ENCODE measurements at regions not wholly inside any gene's neighbourhood (a gene's known extent, or its start where the extent isn't known, plus 50 kb on each side); places are given as distances from the start of the nearest gene placed in this dataset.
"Not testable (repeated sequence)": the region's sequence is repeated elsewhere in the genome, so short reads cannot be mapped to it uniquely, and the experiment has no call there.

DNA sequence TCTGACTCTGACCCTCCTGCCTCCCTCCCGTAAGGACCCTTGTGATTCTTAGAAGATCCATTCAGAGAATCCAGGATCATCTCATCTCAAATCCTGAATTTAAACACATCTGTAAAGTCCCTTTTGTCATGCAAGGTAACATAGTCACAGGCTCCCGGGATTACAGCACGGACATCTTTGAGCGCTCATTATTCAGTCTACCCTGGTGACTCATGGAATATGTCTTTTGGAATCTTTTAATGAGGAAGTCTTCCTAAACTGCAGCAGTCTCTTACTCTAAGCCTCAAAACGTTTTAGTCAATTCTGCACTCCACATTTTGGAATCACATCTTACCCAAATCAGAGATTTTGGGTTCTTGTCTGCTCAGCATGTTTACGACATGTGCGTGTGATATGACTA lies 198.5 kb upstream of the IRF2BP2 start:
- H3K4me1 ChIP-seq; H3K36me3 ChIP-seq; DNase-seq; H3K4me3 ChIP-seq; H3K9me3 ChIP-seq; intact Hi-C loops (cut with DNase I; ENCODE audit: low total_unique reads); H3K27ac ChIP-seq; H3K27me3 ChIP-seq: not testable (repeated sequence)

GRCh38 chr1:234807705-234808104 lies 197.7 kb upstream of the IRF2BP2 start:
- H3K27ac ChIP-seq; H3K4me3 ChIP-seq; DNase-seq; H3K27me3 ChIP-seq; H3K9me3 ChIP-seq; intact Hi-C loops (cut with DNase I; ENCODE audit: low total_unique reads); H3K36me3 ChIP-seq; H3K4me1 ChIP-seq: not testable (repeated sequence)

DNA sequence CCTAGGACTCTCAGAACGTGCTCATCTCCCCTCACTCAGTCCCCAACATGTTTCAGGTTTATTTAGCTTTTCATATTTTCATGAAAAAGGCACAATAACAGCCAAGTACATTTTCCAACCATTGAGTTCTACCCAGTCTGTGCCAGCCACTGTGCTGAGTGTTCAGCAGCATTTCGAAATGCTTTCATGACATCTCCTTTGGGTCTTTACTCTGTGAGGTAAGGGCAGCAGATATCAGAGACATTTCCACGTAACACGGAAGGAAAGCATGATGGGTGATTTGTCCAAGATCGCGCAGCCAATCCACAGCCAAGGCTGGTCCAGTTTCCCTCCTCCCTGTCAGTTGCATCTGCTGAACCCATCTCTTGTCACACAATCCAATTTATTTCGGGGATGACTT lies 192.6 kb upstream of the IRF2BP2 start:
- H3K9me3 ChIP-seq; H3K27me3 ChIP-seq; H3K36me3 ChIP-seq; intact Hi-C loops (cut with DNase I; ENCODE audit: low total_unique reads); H3K4me3 ChIP-seq; H3K27ac ChIP-seq; DNase-seq; H3K4me1 ChIP-seq: not testable (repeated sequence)

DNA sequence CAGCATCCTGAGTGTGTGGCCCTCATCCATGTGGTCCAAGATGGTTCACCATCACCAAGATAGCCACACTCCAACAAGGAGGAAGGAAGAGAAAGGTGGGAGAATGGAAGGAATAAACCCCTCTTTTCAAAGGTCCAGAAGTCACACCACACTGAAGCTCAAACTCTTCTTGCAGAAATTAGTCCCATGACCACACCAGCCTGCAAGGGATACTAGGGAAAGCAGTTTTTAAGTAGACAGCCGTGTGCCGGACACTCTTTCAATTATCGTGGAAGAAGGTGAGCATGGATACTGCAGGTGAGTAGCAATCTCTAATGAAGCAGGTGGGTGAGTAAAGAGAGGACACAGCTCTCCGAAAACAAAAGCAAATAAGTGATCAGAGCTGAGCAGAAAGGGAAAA lies 191.7 kb upstream of the IRF2BP2 start:
- H3K36me3 ChIP-seq; H3K27me3 ChIP-seq; intact Hi-C loops (cut with DNase I; ENCODE audit: low total_unique reads); H3K9me3 ChIP-seq; H3K4me3 ChIP-seq; DNase-seq; H3K27ac ChIP-seq; H3K4me1 ChIP-seq: not testable (repeated sequence)

DNA sequence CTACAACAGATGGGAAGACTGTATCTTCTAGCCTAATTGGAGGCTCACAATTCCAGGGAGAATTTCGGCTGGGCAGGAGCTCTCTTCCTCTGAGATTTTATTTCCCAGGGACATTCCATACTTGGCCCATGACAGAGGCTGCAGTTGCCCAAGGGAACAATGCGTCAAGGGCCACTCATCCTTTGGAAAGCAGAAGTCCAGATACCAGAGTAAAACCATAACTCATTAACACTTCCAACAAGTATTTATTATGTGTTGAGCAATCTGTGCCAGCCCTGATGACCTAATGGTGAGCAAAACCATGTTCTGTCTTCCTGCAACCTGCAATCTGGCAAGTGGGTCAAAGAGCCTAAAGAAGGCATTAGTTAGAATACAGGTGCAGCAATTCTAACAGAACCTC lies 191.2 kb upstream of the IRF2BP2 start:
- H3K9me3 ChIP-seq; H3K27ac ChIP-seq; H3K4me1 ChIP-seq; intact Hi-C loops (cut with DNase I; ENCODE audit: low total_unique reads); DNase-seq; H3K4me3 ChIP-seq; H3K36me3 ChIP-seq; H3K27me3 ChIP-seq: not testable (repeated sequence)

DNA sequence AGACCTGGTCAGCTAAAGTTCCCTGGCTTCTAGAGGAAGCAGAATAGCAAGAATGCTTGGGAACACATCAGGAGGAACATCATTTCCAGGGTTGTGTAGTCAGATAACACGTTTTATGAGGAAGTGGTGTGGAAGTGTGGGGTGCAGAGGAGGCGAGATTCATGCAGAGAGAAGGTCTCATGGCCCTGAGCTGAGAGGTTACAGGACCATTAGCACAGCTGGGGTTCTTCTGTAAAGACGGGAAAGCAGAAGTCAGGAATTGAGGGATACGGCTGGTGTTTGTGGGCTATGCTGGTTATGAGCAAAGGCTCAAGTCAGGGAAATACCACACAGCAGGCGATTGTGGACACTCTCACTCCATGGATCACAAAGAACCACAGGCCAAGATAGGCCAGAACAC lies 190.6 kb upstream of the IRF2BP2 start:
- H3K36me3 ChIP-seq; H3K9me3 ChIP-seq; DNase-seq; H3K27me3 ChIP-seq; H3K27ac ChIP-seq; intact Hi-C loops (cut with DNase I; ENCODE audit: low total_unique reads); H3K4me3 ChIP-seq; H3K4me1 ChIP-seq: not testable (repeated sequence)

GRCh38 chr1:234799021-234799689 lies 189.2 kb upstream of the IRF2BP2 start:
- H3K27me3 ChIP-seq; H3K4me1 ChIP-seq; H3K27ac ChIP-seq; intact Hi-C loops (cut with DNase I; ENCODE audit: low total_unique reads); DNase-seq; H3K9me3 ChIP-seq; H3K4me3 ChIP-seq; H3K36me3 ChIP-seq: not testable (repeated sequence)

- intact Hi-C loops (cut with DNase I; ENCODE audit: low total_unique reads); H3K27ac ChIP-seq; H3K4me1 ChIP-seq; H3K4me3 ChIP-seq; H3K27me3 ChIP-seq; DNase-seq; H3K9me3 ChIP-seq; H3K36me3 ChIP-seq: not testable (repeated sequence)
These were observed 187.2 kb upstream of the IRF2BP2 start for GRCh38 chr1:234797216-234797615.

GRCh38 chr1:234796438-234796792 lies 186.4 kb upstream of the IRF2BP2 start:
- H3K4me3 ChIP-seq; intact Hi-C loops (cut with DNase I; ENCODE audit: low total_unique reads); H3K4me1 ChIP-seq; H3K27me3 ChIP-seq; H3K9me3 ChIP-seq; H3K27ac ChIP-seq; H3K36me3 ChIP-seq; DNase-seq: not testable (repeated sequence)

GRCh38 chr1:234795711-234796437 lies 185.9 kb upstream of the IRF2BP2 start:
- intact Hi-C loops (cut with DNase I; ENCODE audit: low total_unique reads); H3K36me3 ChIP-seq; H3K27ac ChIP-seq; H3K4me3 ChIP-seq; H3K27me3 ChIP-seq; H3K4me1 ChIP-seq; H3K9me3 ChIP-seq; DNase-seq: not testable (repeated sequence)

DNA sequence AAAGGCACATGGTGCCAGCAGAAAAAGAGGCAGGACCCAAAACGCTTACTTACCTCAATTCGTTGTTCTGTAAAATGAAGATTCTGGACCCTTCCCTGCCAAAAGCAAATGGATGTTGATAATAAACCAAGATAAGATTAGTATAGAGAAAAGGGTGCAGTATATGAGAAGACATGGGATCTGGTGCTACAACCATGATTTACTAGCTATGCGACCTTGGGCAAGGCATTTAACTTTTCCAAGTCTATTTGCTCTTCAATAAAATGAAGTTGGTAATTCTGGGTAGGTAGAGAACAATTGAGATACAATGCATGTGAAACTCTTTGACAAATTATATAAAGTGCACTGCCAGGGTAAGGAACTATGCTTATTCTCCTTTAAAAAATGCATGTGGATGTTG lies 185.0 kb upstream of the IRF2BP2 start:
- H3K9me3 ChIP-seq; H3K36me3 ChIP-seq; intact Hi-C loops (cut with DNase I; ENCODE audit: low total_unique reads); H3K27ac ChIP-seq; H3K27me3 ChIP-seq; DNase-seq; H3K4me1 ChIP-seq; H3K4me3 ChIP-seq: not testable (repeated sequence)

- H3K27ac ChIP-seq; H3K4me3 ChIP-seq; H3K36me3 ChIP-seq; H3K27me3 ChIP-seq; H3K9me3 ChIP-seq; intact Hi-C loops (cut with DNase I; ENCODE audit: low total_unique reads); DNase-seq; H3K4me1 ChIP-seq: not testable (repeated sequence)
These were observed 184.5 kb upstream of the IRF2BP2 start for GRCh38 chr1:234794452-234794851.

GRCh38 chr1:234793924-234794323 lies 183.9 kb upstream of the IRF2BP2 start:
- DNase-seq; H3K4me3 ChIP-seq; H3K27ac ChIP-seq; H3K36me3 ChIP-seq; H3K4me1 ChIP-seq; intact Hi-C loops (cut with DNase I; ENCODE audit: low total_unique reads); H3K27me3 ChIP-seq; H3K9me3 ChIP-seq: not testable (repeated sequence)

Measured in uterus (tissue), 3 donors.